ENCODE measurements at regions not wholly inside any gene's neighbourhood (a gene's known extent, or its start where the extent isn't known, plus 50 kb on each side); places are given as distances from the start of the nearest gene placed in this dataset.

DNA sequence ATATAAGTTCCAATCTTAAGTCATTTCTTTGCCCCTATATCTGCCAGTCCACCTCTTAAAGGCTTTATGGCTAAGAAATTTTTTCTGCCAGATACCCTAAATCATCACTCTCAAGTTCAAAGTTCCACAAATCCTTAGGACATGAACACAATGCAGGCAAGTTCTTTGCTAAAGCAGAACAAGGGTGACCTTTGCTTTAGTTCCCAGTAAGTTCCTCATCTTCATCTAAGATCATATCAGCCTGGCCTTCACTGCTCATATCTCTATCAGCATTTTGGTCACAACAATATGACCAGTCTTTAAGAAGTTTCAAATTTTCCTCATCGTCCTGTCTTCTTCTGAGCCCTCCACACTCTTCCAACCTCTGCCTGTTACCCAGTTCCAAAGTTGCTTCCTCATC lies 402.2 kb upstream of the RUNX1 start:
- Histone ChIP-seq H3K36me3 (no peaks in the 10 kb centered on the region), H3K4me3 (no peak overlapping the region), H3K27me3 (replicated peaks in 1 of 7) (no peaks in the 10 kb centered on the region), H3K4me1 (no peaks in the 10 kb centered on the region), H3K27ac (no peak overlapping the region), H3K9me3 (peaks cover 0 to 17% (median 8%) of the 10 kb centered on the region in 8 donors)
- 85 to 97% (median 88%) methylated on average over 1 of the region's 1 CpG for WGBS, 5 donors
- no peak for DNase-seq
- TF ChIP-seq POLR2A (IDR thresholded peaks at IDR 0.05) (no peak), POLR2AphosphoS5 (IDR thresholded peaks at IDR 0.05) (no peak)
- TF ChIP-seq, protein P1, sequence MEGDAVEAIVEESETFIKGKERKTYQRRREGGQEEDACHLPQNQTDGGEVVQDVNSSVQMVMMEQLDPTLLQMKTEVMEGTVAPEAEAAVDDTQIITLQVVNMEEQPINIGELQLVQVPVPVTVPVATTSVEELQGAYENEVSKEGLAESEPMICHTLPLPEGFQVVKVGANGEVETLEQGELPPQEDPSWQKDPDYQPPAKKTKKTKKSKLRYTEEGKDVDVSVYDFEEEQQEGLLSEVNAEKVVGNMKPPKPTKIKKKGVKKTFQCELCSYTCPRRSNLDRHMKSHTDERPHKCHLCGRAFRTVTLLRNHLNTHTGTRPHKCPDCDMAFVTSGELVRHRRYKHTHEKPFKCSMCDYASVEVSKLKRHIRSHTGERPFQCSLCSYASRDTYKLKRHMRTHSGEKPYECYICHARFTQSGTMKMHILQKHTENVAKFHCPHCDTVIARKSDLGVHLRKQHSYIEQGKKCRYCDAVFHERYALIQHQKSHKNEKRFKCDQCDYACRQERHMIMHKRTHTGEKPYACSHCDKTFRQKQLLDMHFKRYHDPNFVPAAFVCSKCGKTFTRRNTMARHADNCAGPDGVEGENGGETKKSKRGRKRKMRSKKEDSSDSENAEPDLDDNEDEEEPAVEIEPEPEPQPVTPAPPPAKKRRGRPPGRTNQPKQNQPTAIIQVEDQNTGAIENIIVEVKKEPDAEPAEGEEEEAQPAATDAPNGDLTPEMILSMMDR (IDR thresholded peaks at IDR 0.05 in 8 of 11, conservative IDR thresholded peaks at IDR 0.05 in 3 of 11): no peak
- intact Hi-C loops (cut with DNase I; ENCODE audit: low total_unique reads): no loop called here

DNA sequence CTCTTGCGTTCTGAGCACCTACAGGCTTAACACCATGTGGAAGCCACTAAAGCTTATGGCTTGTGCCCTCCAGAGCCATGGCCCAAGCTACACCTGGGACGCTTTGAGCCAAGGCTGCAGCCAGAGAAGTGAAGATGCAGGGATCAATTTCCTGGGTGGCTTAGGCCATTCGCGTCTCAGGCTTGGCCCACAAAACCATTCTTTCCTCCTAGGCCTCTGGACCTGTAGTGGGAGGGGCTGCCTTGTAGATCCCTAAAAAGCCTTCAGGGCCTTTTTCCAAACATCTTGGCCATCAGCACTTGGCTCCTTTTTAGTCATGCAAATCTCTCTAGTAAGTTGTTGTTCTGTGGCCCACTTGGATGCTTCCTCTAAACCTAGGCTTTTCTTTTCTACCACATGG lies 401.7 kb upstream of the RUNX1 start:
- no peaks in the 10 kb centered on the region for H3K36me3 ChIP-seq
- no peak for DNase-seq
- no peaks in the 10 kb centered on the region for H3K4me1 ChIP-seq
- peaks cover 0 to 17% (median 8%) of the 10 kb centered on the region in 8 donors for H3K9me3 ChIP-seq
- H3K27ac ChIP-seq: no peak overlapping the region
- 88 to 96% (median 94%) methylated on average over 4 of the region's 4 CpGs for WGBS, 5 donors
- intact Hi-C loops (cut with DNase I; ENCODE audit: low total_unique reads): no loop called here
- H3K27me3 ChIP-seq (replicated peaks in 1 of 7): no peaks in the 10 kb centered on the region
- H3K4me3 ChIP-seq: no peak overlapping the region
- TF ChIP-seq POLR2AphosphoS5 (IDR thresholded peaks at IDR 0.05) (no peak), POLR2A (IDR thresholded peaks at IDR 0.05) (no peak)
- TF ChIP-seq, protein P1 (IDR thresholded peaks at IDR 0.05 in 8 of 11, conservative IDR thresholded peaks at IDR 0.05 in 3 of 11): no peak

- H3K27ac ChIP-seq: no peak overlapping the region
- H3K4me3 ChIP-seq: no peak overlapping the region
- H3K4me1 ChIP-seq: no peaks in the 10 kb centered on the region
- no peaks in the 10 kb centered on the region for H3K36me3 ChIP-seq
- intact Hi-C loops (cut with DNase I; ENCODE audit: low total_unique reads): no loop called here
- WGBS, 5 donors: 84 to 95% (median 89%) methylated on average over 10 of the region's 10 CpGs
- H3K27me3 ChIP-seq (replicated peaks in 1 of 7): no peaks in the 10 kb centered on the region
- H3K9me3 ChIP-seq: peaks cover 0 to 17% (median 8%) of the 10 kb centered on the region in 8 donors
- TF ChIP-seq POLR2AphosphoS5 (IDR thresholded peaks at IDR 0.05) (no peak), POLR2A (IDR thresholded peaks at IDR 0.05) (no peak)
- TF ChIP-seq, protein P1 (IDR thresholded peaks at IDR 0.05 in 8 of 11, conservative IDR thresholded peaks at IDR 0.05 in 3 of 11): no peak
- no peak for DNase-seq
Measured at GRCh38 chr21:35449846-35450245, 400.7 kb upstream of the RUNX1 start.

DNA sequence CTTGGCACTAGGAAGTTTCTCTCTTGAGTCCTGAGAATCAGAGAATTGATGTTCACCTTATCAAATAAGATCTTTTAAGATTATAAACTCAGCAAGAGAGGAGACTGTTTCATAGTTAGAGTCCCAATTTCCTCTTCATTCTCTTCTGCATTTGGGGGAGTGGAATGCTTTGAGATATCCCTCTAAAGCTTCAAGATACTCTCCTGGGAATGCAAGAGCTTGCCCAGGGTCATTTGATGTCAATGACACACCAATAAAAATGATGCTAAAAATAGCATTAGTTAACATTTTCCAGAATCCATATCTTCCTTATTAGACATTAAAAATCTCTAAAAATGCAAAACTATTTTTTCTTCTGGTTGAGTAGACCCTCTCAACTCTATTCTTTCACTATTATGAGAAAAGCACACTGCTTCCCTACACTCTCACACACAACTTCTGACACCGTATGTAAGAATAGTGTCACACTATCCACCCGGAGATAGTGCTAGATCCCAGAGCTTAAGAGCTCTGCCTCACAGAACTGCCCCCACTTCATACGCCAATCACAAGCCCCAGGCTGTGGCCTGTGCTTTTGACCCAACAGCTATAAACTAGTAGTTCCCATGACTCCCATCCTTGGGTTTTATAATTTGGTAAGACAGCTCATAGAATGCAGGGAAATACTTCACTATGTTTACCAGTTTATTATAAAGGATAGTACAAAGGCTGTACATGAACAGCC lies 399.9 kb upstream of the RUNX1 start:
- Histone ChIP-seq H3K4me3 (no peak overlapping the region), H3K4me1 (no peaks in the 10 kb centered on the region), H3K27ac (no peak overlapping the region), H3K36me3 (no peaks in the 10 kb centered on the region), H3K9me3 (peaks cover 0 to 17% (median 8%) of the 10 kb centered on the region in 8 donors), H3K27me3 (replicated peaks in 1 of 7) (no peaks in the 10 kb centered on the region)
- 82 to 84% (median 83%) methylated on average over 3 of the region's 3 CpGs for WGBS, 5 donors
- DNase-seq: no peak
- intact Hi-C loops (cut with DNase I; ENCODE audit: low total_unique reads): no loop called here
- TF ChIP-seq, protein P1 (IDR thresholded peaks at IDR 0.05 in 8 of 11, conservative IDR thresholded peaks at IDR 0.05 in 3 of 11): no peak
- no peak for TF ChIP-seq POLR2AphosphoS5 (IDR thresholded peaks at IDR 0.05)
- TF ChIP-seq POLR2A (IDR thresholded peaks at IDR 0.05): no peak

Measured in spleen (tissue), 11 donors.